Thyroid gland (tissue), 4 donors: ENCODE measurements at regions not wholly inside any gene's neighbourhood (a gene's known extent, or its start where the extent isn't known, plus 50 kb on each side); places are given as distances from the start of the nearest gene placed in this dataset.

Experiments
- CTCF ChIP-seq, 6 experiments: fragments of 200-600 bp in 3 of 6; fragments of 450-650 bp in 3 of 6; sonication (generic) in 3 of 6; IDR thresholded peaks; one replicate each; pipeline ENCODE4 v1.5.1; 2016 to 2019; ENCODE audit warnings: antibody characterized with exemption in 6 of 6, mild to moderate bottlenecking in 2 of 6, inconsistent platforms in 1 of 6, moderate library complexity in 1 of 6
- POLR2A ChIP-seq, 2 donors: fragments of 450-650 bp; IDR thresholded peaks; one replicate each; pipeline ENCODE4 v1.6.1; 2017; ENCODE audit warnings: antibody characterized with exemption in 2 of 2, mild to moderate bottlenecking in 2 of 2, moderate library complexity in 1 of 2

GRCh38 chr9:115665519-115665918 lies 488.1 kb upstream of the PAPPA start:
- TF ChIP-seq CTCF (IDR thresholded peaks at IDR 0.05), result no peak
- TF ChIP-seq POLR2A (IDR thresholded peaks at IDR 0.05), result no peak
